ENCODE measurements at regions not wholly inside any gene's neighbourhood (a gene's known extent, or its start where the extent isn't known, plus 50 kb on each side); places are given as distances from the start of the nearest gene placed in this dataset.

DNA sequence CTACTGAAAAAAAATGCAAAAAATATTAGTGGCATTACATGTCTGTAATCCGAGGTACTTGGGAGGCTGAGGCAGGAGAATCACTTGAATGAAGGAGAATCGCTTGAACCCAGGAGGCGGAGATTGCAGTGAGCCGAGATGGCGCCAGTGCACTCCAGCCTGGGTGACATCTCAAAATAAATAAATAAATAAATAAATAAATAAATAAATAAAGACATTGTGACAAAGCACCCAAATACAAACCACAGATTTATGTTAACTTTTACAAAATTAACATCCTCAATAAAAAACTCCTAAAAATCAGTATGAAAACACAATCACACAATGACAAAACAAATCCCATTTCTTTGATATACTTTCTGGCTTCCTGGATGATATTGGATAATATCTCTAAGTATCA, 808.3 kb downstream of the REEP3 start:
- H3K27me3 Mint-ChIP-seq (ENCODE audit: insufficient read depth, low read depth, poor library complexity) = peaks cover 3% of the 10 kb centered on the region
- H3K27ac Mint-ChIP-seq = no peak overlapping the region
- ATAC-seq = no peak
- H4K20me1 ChIP-seq (replicated peaks; ENCODE audit: insufficient read depth) = no peaks in the 10 kb centered on the region
- H3K27ac ChIP-seq (ENCODE audit: low read depth) = no peak overlapping the region
- H3K36me3 ChIP-seq (ENCODE audit: insufficient read depth) = peaks cover 19% of the 10 kb centered on the region; the same call in 1 of the 2 replicates
- no peak for DNase-seq (ENCODE audit: low spot score)
- H3K27me3 ChIP-seq (ENCODE audit: insufficient read depth) = no peaks in the 10 kb centered on the region
- no peak overlapping the region for H3K4me3 ChIP-seq
- H3K4me1 Mint-ChIP-seq = no peaks in the 10 kb centered on the region
- H3K79me2 ChIP-seq (replicated peaks; ENCODE audit: insufficient read depth) = no peaks in the 10 kb centered on the region
- no peak overlapping the region for H3K4me3 Mint-ChIP-seq
- H3K4me2 ChIP-seq = no peak overlapping the region
- peaks cover 8% of the 10 kb centered on the region; the same call in 2 of the 3 replicates for H3K36me3 Mint-ChIP-seq (ENCODE audit: low read depth)
- 0 out of 2 replicates have a peak, but pooled peaks cover 5% of the 10 kb centered on the region for H3K9me2 ChIP-seq (ENCODE audit: insufficient read depth)
- no peaks in the 10 kb centered on the region for H3F3A ChIP-seq (replicated peaks; ENCODE audit: low read depth)
- H3K9me3 Mint-ChIP-seq = peaks cover 12% of the 10 kb centered on the region
- no peaks in the 10 kb centered on the region for H3K4me1 ChIP-seq (ENCODE audit: insufficient read depth)
- no peak for TF ChIP-seq POLR2AphosphoS5 (IDR thresholded peaks at IDR 0.05; ENCODE audit: low read depth)
- TF ChIP-seq ZNF331 (CRISPR knock-in tag; IDR thresholded peaks at IDR 0.05; ENCODE audit: low read depth) = no peak
- H2AFZ ChIP-seq = no peak overlapping the region

GRCh38 chr10:64332551-64332950, 811.4 kb downstream of the REEP3 start:
- ATAC-seq = no peak

DNA sequence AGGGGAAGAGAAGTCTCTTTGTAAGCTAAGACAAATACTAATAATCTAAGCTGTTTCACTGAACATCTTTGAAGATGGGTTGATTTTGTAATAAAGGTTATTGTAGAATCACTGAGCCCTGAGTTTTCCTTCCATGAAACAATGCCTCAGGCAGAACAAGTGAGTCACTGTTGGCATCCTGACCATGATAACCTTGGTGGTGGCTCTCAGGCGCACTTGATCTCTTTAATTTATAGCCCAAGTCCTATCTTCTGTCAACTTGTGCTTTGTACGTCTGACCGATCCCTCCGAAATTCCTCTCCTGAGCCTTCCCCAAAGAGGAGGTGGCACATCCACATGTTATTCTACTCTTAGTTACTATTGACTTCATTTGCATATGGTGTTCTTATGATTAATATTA, 812.9 kb downstream of the REEP3 start:
- H3K4me1 Mint-ChIP-seq = 0 out of 3 replicates have a peak, but pooled peaks cover 2% of the 10 kb centered on the region
- H3K4me3 ChIP-seq = no peak overlapping the region
- H3K27me3 Mint-ChIP-seq (ENCODE audit: insufficient read depth, low read depth, poor library complexity) = no peaks in the 10 kb centered on the region
- H3K27me3 ChIP-seq (ENCODE audit: insufficient read depth) = no peaks in the 10 kb centered on the region
- H3F3A ChIP-seq (replicated peaks; ENCODE audit: low read depth) = no peaks in the 10 kb centered on the region
- H3K79me2 ChIP-seq (replicated peaks; ENCODE audit: insufficient read depth) = no peaks in the 10 kb centered on the region
- DNase-seq (ENCODE audit: low spot score) (no peak), ATAC-seq (no peak)
- 0 out of 2 replicates have a peak, but pooled peaks cover 4% of the 10 kb centered on the region for H3K36me3 ChIP-seq (ENCODE audit: insufficient read depth)
- H3K4me1 ChIP-seq (ENCODE audit: insufficient read depth) = no peaks in the 10 kb centered on the region
- no peak overlapping the region for H3K27ac Mint-ChIP-seq
- no peaks in the 10 kb centered on the region for H3K36me3 Mint-ChIP-seq (ENCODE audit: low read depth)
- no peak overlapping the region for H3K27ac ChIP-seq (ENCODE audit: low read depth)
- no peak overlapping the region for H3K4me2 ChIP-seq
- no peak overlapping the region for H3K4me3 Mint-ChIP-seq
- H3K9me3 Mint-ChIP-seq = no peaks in the 10 kb centered on the region
- H2AFZ ChIP-seq = no peak overlapping the region
- H4K20me1 ChIP-seq (replicated peaks; ENCODE audit: insufficient read depth) = no peaks in the 10 kb centered on the region
- H3K9me2 ChIP-seq (ENCODE audit: insufficient read depth) = 0 out of 2 replicates have a peak, but pooled peaks cover 5% of the 10 kb centered on the region
- TF ChIP-seq ETS1 (IDR thresholded peaks at IDR 0.05) = no peak
- no peak for TF ChIP-seq POLR2AphosphoS5 (IDR thresholded peaks at IDR 0.05; ENCODE audit: low read depth)
- TF ChIP-seq CTCF (conservative IDR thresholded peaks at IDR 0.05; ENCODE audit: low read depth in 2 of 2) = no peak
- TF ChIP-seq EZH2 (IDR thresholded peaks at IDR 0.05; ENCODE audit: low read depth, unreplicated experiment) = no peak

More at GRCh38 chr10:64332551-64332950, 811.4 kb downstream of the REEP3 start:
- Mint-ChIP-seq H3K4me3 (no peak overlapping the region), H3K9me3 (peaks cover 1% of the 10 kb centered on the region; the same call in 2 of the 3 replicates), H3K36me3 (ENCODE audit: low read depth) (peaks cover 1% of the 10 kb centered on the region; the same call in 1 of the 3 replicates), H3K27me3 (ENCODE audit: insufficient read depth, low read depth, poor library complexity) (no peaks in the 10 kb centered on the region), H3K4me1 (0 out of 3 replicates have a peak, but pooled peaks cover 2% of the 10 kb centered on the region), H3K27ac (no peak overlapping the region)
- Histone ChIP-seq H4K20me1 (replicated peaks; ENCODE audit: insufficient read depth) (no peaks in the 10 kb centered on the region), H3K9me2 (ENCODE audit: insufficient read depth) (0 out of 2 replicates have a peak, but pooled peaks cover 5% of the 10 kb centered on the region), H3K4me2 (no peak overlapping the region), H3K4me1 (ENCODE audit: insufficient read depth) (no peaks in the 10 kb centered on the region), H3K36me3 (ENCODE audit: insufficient read depth) (peaks cover 5% of the 10 kb centered on the region; the same call in 1 of the 2 replicates), H2AFZ (no peak overlapping the region), H3K27me3 (ENCODE audit: insufficient read depth) (no peaks in the 10 kb centered on the region), H3K4me3 (no peak overlapping the region), H3K79me2 (replicated peaks; ENCODE audit: insufficient read depth) (no peaks in the 10 kb centered on the region), H3K27ac (ENCODE audit: low read depth) (no peak overlapping the region), H3F3A (replicated peaks; ENCODE audit: low read depth) (no peaks in the 10 kb centered on the region)
- TF ChIP-seq CREB1 (CRISPR knock-in tag; IDR thresholded peaks at IDR 0.05; ENCODE audit: low read depth) (no peak), POLR2AphosphoS5 (IDR thresholded peaks at IDR 0.05; ENCODE audit: low read depth) (no peak), STAT1 (IDR thresholded peaks at IDR 0.05; ENCODE audit: unreplicated experiment) (no peak), EZH2phosphoT487 (IDR thresholded peaks at IDR 0.05; ENCODE audit: unreplicated experiment) (no peak), ZNF114 (CRISPR knock-in tag; IDR thresholded peaks at IDR 0.05) (no peak)
- TF ChIP-seq, protein P1, sequence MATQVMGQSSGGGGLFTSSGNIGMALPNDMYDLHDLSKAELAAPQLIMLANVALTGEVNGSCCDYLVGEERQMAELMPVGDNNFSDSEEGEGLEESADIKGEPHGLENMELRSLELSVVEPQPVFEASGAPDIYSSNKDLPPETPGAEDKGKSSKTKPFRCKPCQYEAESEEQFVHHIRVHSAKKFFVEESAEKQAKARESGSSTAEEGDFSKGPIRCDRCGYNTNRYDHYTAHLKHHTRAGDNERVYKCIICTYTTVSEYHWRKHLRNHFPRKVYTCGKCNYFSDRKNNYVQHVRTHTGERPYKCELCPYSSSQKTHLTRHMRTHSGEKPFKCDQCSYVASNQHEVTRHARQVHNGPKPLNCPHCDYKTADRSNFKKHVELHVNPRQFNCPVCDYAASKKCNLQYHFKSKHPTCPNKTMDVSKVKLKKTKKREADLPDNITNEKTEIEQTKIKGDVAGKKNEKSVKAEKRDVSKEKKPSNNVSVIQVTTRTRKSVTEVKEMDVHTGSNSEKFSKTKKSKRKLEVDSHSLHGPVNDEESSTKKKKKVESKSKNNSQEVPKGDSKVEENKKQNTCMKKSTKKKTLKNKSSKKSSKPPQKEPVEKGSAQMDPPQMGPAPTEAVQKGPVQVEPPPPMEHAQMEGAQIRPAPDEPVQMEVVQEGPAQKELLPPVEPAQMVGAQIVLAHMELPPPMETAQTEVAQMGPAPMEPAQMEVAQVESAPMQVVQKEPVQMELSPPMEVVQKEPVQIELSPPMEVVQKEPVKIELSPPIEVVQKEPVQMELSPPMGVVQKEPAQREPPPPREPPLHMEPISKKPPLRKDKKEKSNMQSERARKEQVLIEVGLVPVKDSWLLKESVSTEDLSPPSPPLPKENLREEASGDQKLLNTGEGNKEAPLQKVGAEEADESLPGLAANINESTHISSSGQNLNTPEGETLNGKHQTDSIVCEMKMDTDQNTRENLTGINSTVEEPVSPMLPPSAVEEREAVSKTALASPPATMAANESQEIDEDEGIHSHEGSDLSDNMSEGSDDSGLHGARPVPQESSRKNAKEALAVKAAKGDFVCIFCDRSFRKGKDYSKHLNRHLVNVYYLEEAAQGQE (IDR thresholded peaks at IDR 0.05; ENCODE audit: unreplicated experiment) = no peak
- DNase-seq (ENCODE audit: low spot score) = no peak
